ENCODE measurements at regions not wholly inside any gene's neighbourhood (a gene's known extent, or its start where the extent isn't known, plus 50 kb on each side); places are given as distances from the start of the nearest gene placed in this dataset.

DNA sequence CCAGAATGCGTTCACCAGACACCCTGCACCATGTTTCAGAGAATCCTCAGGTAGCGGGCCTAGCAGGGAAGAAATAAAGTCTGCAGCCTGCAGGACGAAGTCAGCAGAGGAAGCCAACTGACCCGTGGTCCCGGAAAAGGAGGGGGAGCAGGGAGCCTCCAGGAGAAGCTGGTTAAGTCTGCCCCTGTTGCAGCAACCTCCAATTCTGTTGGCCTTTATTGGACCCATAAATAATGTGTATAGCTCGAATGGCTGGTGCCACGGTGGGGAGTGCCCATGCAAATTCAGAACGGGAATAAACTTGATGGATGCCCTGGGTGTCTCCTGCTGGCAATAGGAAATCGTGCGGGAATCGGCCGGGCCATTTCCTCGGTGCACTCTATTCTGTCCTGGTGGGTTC is 254.1 kb downstream of the AJAP1 start:
- Histone ChIP-seq H3K27ac (ENCODE audit: low read length) (no peak overlapping the region), H4K20me1 (ENCODE audit: low read length) (no peaks in the 10 kb centered on the region), H3K9me2 (replicated peaks; ENCODE audit: low read length) (no peaks in the 10 kb centered on the region), H3F3A (ENCODE audit: low read length, unreplicated experiment) (no peaks in the 10 kb centered on the region), H3K4me1 (ENCODE audit: insufficient read depth, low read length) (no peaks in the 10 kb centered on the region), H3K36me3 (ENCODE audit: low read depth, low read length) (no peaks in the 10 kb centered on the region), H3K4me3 (ENCODE audit: low read length) (no peak overlapping the region), H3K4me2 (ENCODE audit: low read length) (no peak overlapping the region), H3K79me2 (ENCODE audit: low read length) (no peaks in the 10 kb centered on the region), H2AFZ (ENCODE audit: low read length) (no peak overlapping the region), H3K9me3 (ENCODE audit: low read length) (peaks cover 33% of the 10 kb centered on the region), H3K27me3 (ENCODE audit: low read length) (peaks cover 16% of the 10 kb centered on the region; the same call in 1 of the 2 replicates), H3K9ac (ENCODE audit: low read length) (no peak overlapping the region)
- ChIA-PET POLR2A (ENCODE audit: unreplicated experiment) (no interaction called here), CTCF (no interaction called here)
- no TSS peak for BruUV-seq (replicated peaks)
- intact Hi-C loops (cut with micrococcal nuclease), result no loop called here
- DNase-seq, result no peak
- no peak for ATAC-seq
- TF ChIP-seq EZH2phosphoT487 (IDR thresholded peaks at IDR 0.05; ENCODE audit: borderline replicate concordance, low read length) (no peak), EZH2 (IDR thresholded peaks at IDR 0.05; ENCODE audit: low read length, unreplicated experiment) (no peak), CTCF (conservative IDR thresholded peaks at IDR 0.05; ENCODE audit: low read depth, low read length) (no peak)

DNA sequence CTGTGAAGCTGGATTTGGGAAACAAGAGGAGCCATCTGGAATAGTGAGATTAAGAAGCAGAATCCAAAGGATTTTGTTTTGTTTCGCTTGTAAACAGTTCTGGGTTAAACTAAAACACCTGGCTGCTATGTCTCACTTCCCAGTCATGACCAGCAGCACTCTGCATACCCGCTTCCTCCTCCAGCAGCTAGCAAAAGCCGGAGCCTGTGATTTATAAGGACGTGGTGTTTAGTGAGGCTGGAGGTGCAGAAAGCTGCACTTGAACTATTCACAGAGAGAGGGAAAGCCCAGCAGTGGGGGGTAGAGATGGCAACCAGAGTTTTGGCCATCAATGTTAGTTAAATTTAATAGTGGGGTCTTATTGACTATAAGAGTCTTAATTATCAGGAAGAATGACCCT is 240.2 kb downstream of the AJAP1 start:
- Histone ChIP-seq H3K4me2 (ENCODE audit: low read length) (no peak overlapping the region), H3K9me2 (replicated peaks; ENCODE audit: low read length) (no peaks in the 10 kb centered on the region), H3K4me3 (ENCODE audit: low read length) (no peak overlapping the region), H3K4me1 (ENCODE audit: insufficient read depth, low read length) (no peaks in the 10 kb centered on the region), H3K9me3 (ENCODE audit: low read length) (peaks cover 4% of the 10 kb centered on the region; the same call in 1 of the 2 replicates), H3K27ac (ENCODE audit: low read length) (no peak overlapping the region), H4K20me1 (ENCODE audit: low read length) (no peaks in the 10 kb centered on the region), H2AFZ (ENCODE audit: low read length) (no peak overlapping the region), H3F3A (ENCODE audit: low read length, unreplicated experiment) (no peaks in the 10 kb centered on the region), H3K36me3 (ENCODE audit: low read depth, low read length) (no peaks in the 10 kb centered on the region), H3K9ac (ENCODE audit: low read length) (no peak overlapping the region), H3K27me3 (ENCODE audit: low read length) (peaks cover 17% of the 10 kb centered on the region), H3K79me2 (ENCODE audit: low read length) (no peaks in the 10 kb centered on the region)
- CTCF ChIA-PET, result no interaction called here
- TF ChIP-seq EZH2 (IDR thresholded peaks at IDR 0.05; ENCODE audit: low read length, unreplicated experiment) (no peak), CTCF (conservative IDR thresholded peaks at IDR 0.05; ENCODE audit: low read depth, low read length) (no peak), EZH2phosphoT487 (IDR thresholded peaks at IDR 0.05; ENCODE audit: borderline replicate concordance, low read length) (no peak)
- no TSS peak for BruUV-seq (replicated peaks)
- no peak for ATAC-seq
- DNase-seq, result no peak
- intact Hi-C loops (cut with micrococcal nuclease), result no loop called here
- POLR2A ChIA-PET (ENCODE audit: unreplicated experiment), result no interaction called here

- Histone ChIP-seq H3F3A (ENCODE audit: low read length, unreplicated experiment) (no peaks in the 10 kb centered on the region), H3K36me3 (ENCODE audit: low read depth, low read length) (no peaks in the 10 kb centered on the region), H3K9ac (ENCODE audit: low read length) (no peak overlapping the region), H3K79me2 (ENCODE audit: low read length) (no peaks in the 10 kb centered on the region), H3K9me3 (ENCODE audit: low read length) (peaks cover 16% of the 10 kb centered on the region; the same call in 1 of the 2 replicates), H2AFZ (ENCODE audit: low read length) (no peak overlapping the region), H3K27me3 (ENCODE audit: low read length) (no peaks in the 10 kb centered on the region; the same call in 1 of the 2 replicates), H3K4me1 (ENCODE audit: insufficient read depth, low read length) (no peaks in the 10 kb centered on the region), H3K27ac (ENCODE audit: low read length) (no peak overlapping the region), H3K4me2 (ENCODE audit: low read length) (no peak overlapping the region), H4K20me1 (ENCODE audit: low read length) (no peaks in the 10 kb centered on the region), H3K4me3 (ENCODE audit: low read length) (no peak overlapping the region), H3K9me2 (replicated peaks; ENCODE audit: low read length) (no peaks in the 10 kb centered on the region)
- no TSS peak for BruUV-seq (replicated peaks)
- ChIA-PET CTCF (no interaction called here), POLR2A (ENCODE audit: unreplicated experiment) (no interaction called here)
- TF ChIP-seq EZH2 (IDR thresholded peaks at IDR 0.05; ENCODE audit: low read length, unreplicated experiment), result no peak
- TF ChIP-seq EZH2phosphoT487 (IDR thresholded peaks at IDR 0.05; ENCODE audit: borderline replicate concordance, low read length), result no peak
- TF ChIP-seq CTCF (conservative IDR thresholded peaks at IDR 0.05; ENCODE audit: low read depth, low read length), result no peak
- intact Hi-C loops (cut with micrococcal nuclease), result no loop called here
- ATAC-seq (no peak), DNase-seq (no peak)
Observed at GRCh38 chr1:4880626-4881025, 226.2 kb downstream of the AJAP1 start.
